Trophoblast cell (in vitro differentiated cells and primary cell): ENCODE measurements at regions not wholly inside any gene's neighbourhood (a gene's known extent, or its start where the extent isn't known, plus 50 kb on each side); places are given as distances from the start of the nearest gene placed in this dataset.

Experiments
- DNase-seq, 2 donors: peaks; one replicate each; pipeline ENCODE4 v3.0.0-alpha.2; 2016
- H2AFZ ChIP-seq: 2 replicates; pipeline ENCODE4 v1.6.1; 2013; ENCODE audit warnings: low read length, moderate library complexity, mild to moderate bottlenecking; ENCODE audit not compliant: insufficient read depth, poor library complexity
- H2AK5ac ChIP-seq: 2 replicates; pipeline ENCODE4 v1.6.1; 2013; ENCODE audit warnings: mild to moderate bottlenecking, low read length
- H2BK120ac ChIP-seq: 2 replicates; pipeline ENCODE4 v1.6.1; 2013; ENCODE audit warnings: low read length, mild to moderate bottlenecking, moderate library complexity; ENCODE audit not compliant: insufficient read depth, poor library complexity
- H2BK12ac ChIP-seq: 2 replicates; pipeline ENCODE4 v1.6.1; 2013; ENCODE audit warnings: mild to moderate bottlenecking, low read length, moderate library complexity
- H2BK5ac ChIP-seq: 2 replicates; pipeline ENCODE4 v1.6.1; 2013; ENCODE audit warnings: low read length, low read depth, moderate library complexity, mild to moderate bottlenecking; ENCODE audit not compliant: poor library complexity
- H3K14ac ChIP-seq: 2 replicates; pipeline ENCODE4 v1.6.1; 2013; ENCODE audit warnings: mild to moderate bottlenecking, low read length
- H3K18ac ChIP-seq: 2 replicates; pipeline ENCODE4 v1.6.1; 2013; ENCODE audit warnings: mild to moderate bottlenecking, low read length
- H3K23ac ChIP-seq: 2 replicates; pipeline ENCODE4 v1.6.1; 2013; ENCODE audit warnings: low read length
- H3K27ac ChIP-seq: 2 replicates; pipeline ENCODE4 v1.5.1; 2013; ENCODE audit warnings: low read depth, mild to moderate bottlenecking, inconsistent platforms, low read length, moderate library complexity
- H3K27me3 ChIP-seq: 2 replicates; pipeline ENCODE4 v1.6.1; 2013; ENCODE audit warnings: inconsistent platforms, mild to moderate bottlenecking, low read length, moderate library complexity; ENCODE audit not compliant: insufficient read depth
- H3K36me3 ChIP-seq, 2 experiments: 1 replicate in 1 of 2; 2 replicates in 1 of 2; pipeline ENCODE4 v1.6.1; 2013; ENCODE audit warnings: low read length in 2 of 2, mild to moderate bottlenecking in 2 of 2, moderate library complexity in 1 of 2; ENCODE audit not compliant: insufficient read depth in 2 of 2, control insufficient read depth in 1 of 2
- H3K4ac ChIP-seq: 2 replicates; pipeline ENCODE4 v1.6.1; 2013; ENCODE audit warnings: low read depth, mild to moderate bottlenecking, low read length, moderate library complexity
- H3K4me1 ChIP-seq, 2 experiments: 1 replicate in 1 of 2; 2 replicates in 1 of 2; pipeline ENCODE4 v1.6.1; 2013; ENCODE audit warnings: low read length in 2 of 2, mild to moderate bottlenecking in 2 of 2, moderate library complexity in 1 of 2; ENCODE audit not compliant: insufficient read depth in 2 of 2, control insufficient read depth in 1 of 2
- H3K4me2 ChIP-seq: 2 replicates; pipeline ENCODE4 v1.6.1; 2013; ENCODE audit warnings: inconsistent platforms, mild to moderate bottlenecking, low read length, moderate library complexity
- H3K4me3 ChIP-seq: 2 replicates; pipeline ENCODE4 v1.5.1; 2013; ENCODE audit warnings: mild to moderate bottlenecking, low read depth, low read length, inconsistent platforms
- H3K79me1 ChIP-seq: one replicate; pipeline ENCODE4 v1.6.1; 2013; ENCODE audit warnings: low read length
- H3K79me2 ChIP-seq: 2 replicates; pipeline ENCODE4 v1.6.1; 2013; ENCODE audit warnings: low read length, mild to moderate bottlenecking; ENCODE audit not compliant: control insufficient read depth, insufficient read depth, poor library complexity
- H3K9ac ChIP-seq: 2 replicates; pipeline ENCODE4 v1.6.1; 2013; ENCODE audit warnings: mild to moderate bottlenecking, low read length
- H3K9me3 ChIP-seq: 2 replicates; pipeline ENCODE4 v1.6.1; 2013; ENCODE audit warnings: low read depth, mild to moderate bottlenecking, control low read depth, inconsistent platforms, low read length; ENCODE audit not compliant: insufficient read depth
- H4K12ac ChIP-seq: 2 replicates; pipeline ENCODE4 v1.6.1; 2013; ENCODE audit warnings: low read depth, mild to moderate bottlenecking, low read length, moderate library complexity
- H4K8ac ChIP-seq: 2 replicates; pipeline ENCODE4 v1.6.1; 2013; ENCODE audit warnings: low read depth, mild to moderate bottlenecking, low read length, moderate library complexity
- H4K91ac ChIP-seq: one replicate; pipeline ENCODE4 v1.6.1; 2013; ENCODE audit warnings: low read depth, mild to moderate bottlenecking, low read length, moderate library complexity
- WGBS: extraction: QIAGEN DNeasy Blood & Tissue Kit; methylation state at CpG from one replicate; pipeline ENCODE4 v1.1.7; 2013; ENCODE audit warnings: missing lambda C conversion rate; ENCODE audit not compliant: insufficient read length, insufficient coverage; ENCODE audit errors: extremely low coverage; 5-methylcytosine and 5-hydroxymethylcytosine counted together

GRCh38 chr12:89976866-89977265 lies 268.2 kb upstream of the ATP2B1 start:
- Histone ChIP-seq H2AK5ac (no peak overlapping the region), H2BK120ac (no peak overlapping the region), H3K27ac (no peak overlapping the region), H2AFZ (no peak overlapping the region), H2BK12ac (peak overlapping the region; percentile 51), H3K9ac (no peak overlapping the region), H4K91ac (peak overlapping the region; percentile 39), H3K79me1 (peaks cover 5% of the 10 kb centered on the region), H3K27me3 (no peaks in the 10 kb centered on the region), H3K9me3 (no peaks in the 10 kb centered on the region), H3K4me3 (no peak overlapping the region), H3K79me2 (no peaks in the 10 kb centered on the region), H2BK5ac (no peak overlapping the region), H3K4me2 (no peak overlapping the region), H4K8ac (no peak overlapping the region), H4K12ac (no peak overlapping the region), H3K18ac (no peak overlapping the region), H3K4ac (no peak overlapping the region), H3K4me1 (peaks cover 5 to 13% of the 10 kb centered on the region in 2 experiments), H3K23ac (no peak overlapping the region), H3K14ac (no peak overlapping the region), H3K36me3 (no peaks in the 10 kb centered on the region)
- WGBS, result no CpG with 5 or more reads among the region's 4 CpGs
- no peak for DNase-seq

- Histone ChIP-seq H3K18ac (no peak overlapping the region), H3K27me3 (no peaks in the 10 kb centered on the region), H3K4me3 (no peak overlapping the region), H3K4me2 (no peak overlapping the region), H2BK120ac (no peak overlapping the region), H3K14ac (no peak overlapping the region), H3K4ac (no peak overlapping the region), H3K36me3 (no peaks in the 10 kb centered on the region), H3K4me1 (peaks cover 8 to 18% of the 10 kb centered on the region in 2 experiments), H3K9me3 (no peaks in the 10 kb centered on the region), H2AK5ac (no peak overlapping the region), H2BK5ac (no peak overlapping the region), H3K23ac (no peak overlapping the region), H3K79me1 (peaks cover 9% of the 10 kb centered on the region), H3K79me2 (no peaks in the 10 kb centered on the region), H3K27ac (no peak overlapping the region), H2BK12ac (no peak overlapping the region), H4K91ac (no peak overlapping the region), H4K12ac (no peak overlapping the region), H4K8ac (no peak overlapping the region), H3K9ac (no peak overlapping the region), H2AFZ (no peak overlapping the region)
- no peak for DNase-seq
- WGBS, result no CpG with 5 or more reads among the region's 4 CpGs
Observed at GRCh38 chr12:89975574-89975973, 266.9 kb upstream of the ATP2B1 start.

- H3K4me1 ChIP-seq, result peaks cover 8 to 19% of the 10 kb centered on the region in 2 experiments
- peak; percentile 37 to 73 for DNase-seq
- no peaks in the 10 kb centered on the region for H3K36me3 ChIP-seq
- no peak overlapping the region for H4K91ac ChIP-seq
- H2AFZ ChIP-seq, result no peak overlapping the region
- H3K27me3 ChIP-seq, result no peaks in the 10 kb centered on the region
- H3K79me1 ChIP-seq, result peaks cover 11% of the 10 kb centered on the region
- no peak overlapping the region for H4K8ac ChIP-seq
- peak overlapping the region; percentile 82 for H3K27ac ChIP-seq
- H4K12ac ChIP-seq, result no peak overlapping the region
- H2AK5ac ChIP-seq, result no peak overlapping the region
- no peak overlapping the region for H3K4me3 ChIP-seq
- H3K18ac ChIP-seq, result no peak overlapping the region
- peaks cover 2% of the 10 kb centered on the region for H3K79me2 ChIP-seq
- H3K14ac ChIP-seq, result no peak overlapping the region
- no peak overlapping the region for H3K4ac ChIP-seq
- no peak overlapping the region for H2BK5ac ChIP-seq
- H3K4me2 ChIP-seq, result no peak overlapping the region
- no peak overlapping the region for H2BK12ac ChIP-seq
- no peak overlapping the region for H3K23ac ChIP-seq
- H3K9me3 ChIP-seq, result no peaks in the 10 kb centered on the region
- H2BK120ac ChIP-seq, result no peak overlapping the region
- H3K9ac ChIP-seq, result no peak overlapping the region
Observed at GRCh38 chr12:89971880-89972279, 263.2 kb upstream of the ATP2B1 start.

GRCh38 chr12:89970722-89971121 lies 262.1 kb upstream of the ATP2B1 start:
- H4K8ac ChIP-seq, result no peak overlapping the region
- peak; percentile 58 to 90 for DNase-seq
- H3K27ac ChIP-seq, result no peak overlapping the region

More at GRCh38 chr12:89970722-89971121, 262.1 kb upstream of the ATP2B1 start:
- H3K27me3 ChIP-seq, result no peaks in the 10 kb centered on the region
- H2BK12ac ChIP-seq, result no peak overlapping the region
- no peak overlapping the region for H2AK5ac ChIP-seq
- H3K4me3 ChIP-seq, result no peak overlapping the region
- H2AFZ ChIP-seq, result no peak overlapping the region
- H2BK5ac ChIP-seq, result peak overlapping the region; percentile 90
- H3K23ac ChIP-seq, result no peak overlapping the region
- no CpG with 5 or more reads among the region's 1 CpG for WGBS
- no peak overlapping the region for H3K4ac ChIP-seq
- H3K4me1 ChIP-seq, result peaks cover 8 to 15% of the 10 kb centered on the region in 2 experiments
- H3K4me2 ChIP-seq, result no peak overlapping the region
- no peak overlapping the region for H2BK120ac ChIP-seq
- H4K91ac ChIP-seq, result peak overlapping the region; percentile 76
- no peaks in the 10 kb centered on the region for H3K9me3 ChIP-seq
- H4K12ac ChIP-seq, result no peak overlapping the region
- peaks cover 12% of the 10 kb centered on the region for H3K79me1 ChIP-seq
- H3K18ac ChIP-seq, result no peak overlapping the region
- peak overlapping the region; percentile 87 for H3K14ac ChIP-seq
- no peak overlapping the region for H3K9ac ChIP-seq
- peaks cover 2% of the 10 kb centered on the region for H3K79me2 ChIP-seq
- no peaks in the 10 kb centered on the region for H3K36me3 ChIP-seq
